IMR-90 (cell line): ENCODE measurements at regions not wholly inside any gene's neighbourhood (a gene's known extent, or its start where the extent isn't known, plus 50 kb on each side); places are given as distances from the start of the nearest gene placed in this dataset.

Source experiments
- ATAC-seq: fragments of 200-7000 bp; cut with Tn5 transposase; 2 replicates; pipeline ENCODE4 v1.9.1; 2020; ENCODE audit warnings: low read depth, mild to moderate bottlenecking, moderate library complexity
- BruUV-seq: library from RNA; stranded (reverse); fragments of 400-500 nt; replicated peaks from 2 replicates; lab custom pipeline; 2021; lab: Mats Ljungman, UMichigan
- CTCF ChIA-PET: fragments of 300-600 bp; formaldehyde crosslinking; extraction: SDS; loops from one replicate; lab custom pipeline; 2021; ENCODE audit warnings: antibody characterized with exemption; lab: Yijun Ruan, JAX
- POLR2A ChIA-PET: fragments of 300-600 bp; sonication (Branson Sonifier 250); formaldehyde crosslinking; loops from one replicate; lab custom pipeline; 2022; ENCODE audit warnings: antibody characterized with exemption; ENCODE audit not compliant: unreplicated experiment; lab: Charles Lee
- DNase-seq: peaks from one replicate; pipeline ENCODE4 v3.0.0; 2013
- H2AFZ ChIP-seq: replicated peaks from 2 replicates; pipeline ENCODE3; 2013; ENCODE audit warnings: low read length, mild to moderate bottlenecking; ENCODE audit not compliant: poor library complexity
- H2AK5ac ChIP-seq: 2 replicates; pipeline ENCODE4 v1.6.1; 2013; ENCODE audit warnings: low read depth, low read length, inconsistent platforms
- H2AK9ac ChIP-seq: replicated peaks from 2 replicates; pipeline ENCODE3; 2013; ENCODE audit warnings: mild to moderate bottlenecking, low read depth, low read length, moderate library complexity; ENCODE audit not compliant: poor library complexity
- H2BK120ac ChIP-seq: 2 replicates; pipeline ENCODE4 v1.6.1; 2013; ENCODE audit warnings: low read depth, low read length, inconsistent platforms
- H2BK15ac ChIP-seq: 3 replicates; pipeline ENCODE4 v1.6.1; 2013; ENCODE audit warnings: low read depth, low read length, inconsistent platforms
- H2BK20ac ChIP-seq: 2 replicates; pipeline ENCODE4 v1.6.1; 2013; ENCODE audit warnings: low read depth, mild to moderate bottlenecking, inconsistent platforms, low read length, moderate library complexity
- H2BK5ac ChIP-seq: 2 replicates; pipeline ENCODE4 v1.6.1; 2013; ENCODE audit warnings: mild to moderate bottlenecking, low read depth, low read length, inconsistent platforms; ENCODE audit not compliant: poor library complexity, severe bottlenecking
- H3K14ac ChIP-seq: replicated peaks from 2 replicates; pipeline ENCODE4 v1.6.1; 2013; ENCODE audit warnings: low read depth, low read length, inconsistent platforms
- H3K18ac ChIP-seq: 2 replicates; pipeline ENCODE4 v1.6.1; 2013; ENCODE audit warnings: low read depth, low read length, control low read depth
- H3K23ac ChIP-seq: 2 replicates; pipeline ENCODE4 v1.6.1; 2013; ENCODE audit warnings: low read depth, low read length, inconsistent platforms
- H3K27ac ChIP-seq: 2 replicates; pipeline ENCODE4 v1.5.1; 2013; ENCODE audit warnings: mild to moderate bottlenecking, control low read depth, low read length; ENCODE audit not compliant: insufficient read depth
- H3K27me3 ChIP-seq: 2 replicates; pipeline ENCODE4 v1.6.1; 2013; ENCODE audit warnings: low read length; ENCODE audit not compliant: control insufficient read depth, insufficient read depth
- H3K36me3 ChIP-seq: 2 replicates; pipeline ENCODE4 v1.6.1; 2013; ENCODE audit warnings: low read length, mixed read lengths; ENCODE audit not compliant: control insufficient read depth, insufficient read depth
- H3K4ac ChIP-seq: 2 replicates; pipeline ENCODE4 v1.6.1; 2013; ENCODE audit warnings: low read depth, low read length, inconsistent platforms
- H3K4me1 ChIP-seq: 2 replicates; pipeline ENCODE4 v1.6.1; 2013; ENCODE audit warnings: low read length, mixed read lengths; ENCODE audit not compliant: control insufficient read depth, insufficient read depth
- H3K4me2 ChIP-seq: 2 replicates; pipeline ENCODE4 v1.6.1; 2013; ENCODE audit warnings: low read depth, mild to moderate bottlenecking, control low read depth, low read length, moderate library complexity
- H3K4me3 ChIP-seq: 2 replicates; pipeline ENCODE4 v1.5.1; 2013; ENCODE audit warnings: low read depth, mild to moderate bottlenecking, control low read depth, low read length, moderate library complexity; ENCODE audit not compliant: insufficient read depth
- H3K56ac ChIP-seq: 2 replicates; pipeline ENCODE4 v1.6.1; 2013; ENCODE audit warnings: low read length, inconsistent platforms; ENCODE audit not compliant: insufficient read depth; ENCODE audit errors: extremely low read depth
- H3K79me1 ChIP-seq, 2 experiments: 2 replicates each; pipeline ENCODE4 v1.6.1; 2013; ENCODE audit warnings: low read length in 2 of 2, inconsistent platforms in 1 of 2, low read depth in 1 of 2
- H3K9ac ChIP-seq: 2 replicates; pipeline ENCODE4 v1.6.1; 2013; ENCODE audit warnings: low read depth, low read length, control low read depth
- H3K9me1 ChIP-seq: 2 replicates; pipeline ENCODE4 v1.6.1; 2013; ENCODE audit warnings: low read length, inconsistent platforms; ENCODE audit not compliant: insufficient read depth
- H3K9me3 ChIP-seq: 2 replicates; pipeline ENCODE4 v1.6.1; 2013; ENCODE audit warnings: low read length; ENCODE audit not compliant: control insufficient read depth, insufficient read depth
- H4K20me1 ChIP-seq: 2 replicates; pipeline ENCODE4 v1.6.1; 2013; ENCODE audit warnings: low read length, inconsistent platforms; ENCODE audit not compliant: insufficient read depth
- H4K5ac ChIP-seq: 2 replicates; pipeline ENCODE4 v1.6.1; 2013; ENCODE audit warnings: mild to moderate bottlenecking, low read depth, low read length, control low read depth
- H4K8ac ChIP-seq, 2 experiments: 2 replicates each; pipeline ENCODE4 v1.6.1; 2013; ENCODE audit warnings: low read depth in 2 of 2, low read length in 2 of 2, control low read depth in 1 of 2, inconsistent platforms in 1 of 2
- H4K91ac ChIP-seq: 2 replicates; pipeline ENCODE4 v1.6.1; 2013; ENCODE audit warnings: low read depth, low read length, inconsistent platforms; ENCODE audit not compliant: insufficient read depth
- MXI1 ChIP-seq: IDR thresholded peaks from 2 replicates; pipeline ENCODE4 v1.6.1; 2012; ENCODE audit warnings: low read depth, mild to moderate bottlenecking, low read length, moderate library complexity, borderline replicate concordance
- WGBS, 2 experiments: methylation state at CpG; one replicate each; pipeline versions ENCODE4 v1.1.5 to v1.1.7; 2013; ENCODE audit warnings: missing lambda C conversion rate in 2 of 2; ENCODE audit not compliant: insufficient read length in 1 of 2; ENCODE audit errors: extremely low coverage in 2 of 2; 5-methylcytosine and 5-hydroxymethylcytosine counted together
- dilution Hi-C: fragments of 300-500 bp; cut with HindIII; formaldehyde crosslinking; loops from one replicate; pipeline ENCODE4 v1.14.3; 2018; ENCODE audit warnings: low sequenced_read_pairs; ENCODE audit not compliant: unreplicated experiment
- in situ Hi-C: fragments of 300-500 bp; cut with MboI; formaldehyde crosslinking; loops from 3 replicates; pipeline ENCODE4 v1.14.3; 2019; ENCODE audit warnings: low sequenced_read_pairs, inconsistent platforms, mixed read lengths
- intact Hi-C: fragments of 100-400 bp; cut with micrococcal nuclease; formaldehyde crosslinking; loops from 2 replicates; pipeline ENCODE4 v1.10.0; 2022

GRCh38 chr2:56449002-56449431, 265.2 kb downstream of the CCDC85A start:
- no peak overlapping the region for H3K27ac ChIP-seq
- WGBS, 2 experiments, result no CpG with 5 or more reads among the region's 8 CpGs
- no peak overlapping the region for H3K9ac ChIP-seq

More at GRCh38 chr2:56449002-56449431, 265.2 kb downstream of the CCDC85A start:
- no peaks in the 10 kb centered on the region for H3K9me1 ChIP-seq
- dilution Hi-C loops (no loop called here), intact Hi-C loops (no loop called here), in situ Hi-C loops (no loop called here)
- H4K20me1 ChIP-seq, result no peaks in the 10 kb centered on the region
- H2AK5ac ChIP-seq, result no peak overlapping the region
- ATAC-seq, result no peak
- no peak for DNase-seq
- no peak overlapping the region for H2AK9ac ChIP-seq
- no peak overlapping the region for H3K4me3 ChIP-seq
- H3K56ac ChIP-seq, result no peak overlapping the region
- H2AFZ ChIP-seq, result no peak overlapping the region
- H4K8ac ChIP-seq, result no peak overlapping the region
- no peak overlapping the region for H2BK120ac ChIP-seq
- H3K23ac ChIP-seq, result no peak overlapping the region
- H2BK5ac ChIP-seq, result no peak overlapping the region
- no TSS peak for BruUV-seq
- no peaks in the 10 kb centered on the region for H3K36me3 ChIP-seq
- H3K4ac ChIP-seq, result no peak overlapping the region
- no peak for TF ChIP-seq MXI1
- peaks cover 10% of the 10 kb centered on the region for H3K9me3 ChIP-seq
- no peaks in the 10 kb centered on the region for H3K4me1 ChIP-seq
- CTCF ChIA-PET, result no interaction called here
- no peak overlapping the region for H4K91ac ChIP-seq
- no peaks in the 10 kb centered on the region for H3K79me1 ChIP-seq
- no peak overlapping the region for H2BK15ac ChIP-seq
- H3K27me3 ChIP-seq, result no peaks in the 10 kb centered on the region
- H3K18ac ChIP-seq, result no peak overlapping the region
- H2BK20ac ChIP-seq, result no peak overlapping the region
- H4K5ac ChIP-seq, result no peak overlapping the region
- no peak overlapping the region for H3K4me2 ChIP-seq
- POLR2A ChIA-PET, result no interaction called here
- no peak overlapping the region for H3K14ac ChIP-seq
